ENCODE measurements at regions not wholly inside any gene's neighbourhood (a gene's known extent, or its start where the extent isn't known, plus 50 kb on each side); places are given as distances from the start of the nearest gene placed in this dataset.

DNA sequence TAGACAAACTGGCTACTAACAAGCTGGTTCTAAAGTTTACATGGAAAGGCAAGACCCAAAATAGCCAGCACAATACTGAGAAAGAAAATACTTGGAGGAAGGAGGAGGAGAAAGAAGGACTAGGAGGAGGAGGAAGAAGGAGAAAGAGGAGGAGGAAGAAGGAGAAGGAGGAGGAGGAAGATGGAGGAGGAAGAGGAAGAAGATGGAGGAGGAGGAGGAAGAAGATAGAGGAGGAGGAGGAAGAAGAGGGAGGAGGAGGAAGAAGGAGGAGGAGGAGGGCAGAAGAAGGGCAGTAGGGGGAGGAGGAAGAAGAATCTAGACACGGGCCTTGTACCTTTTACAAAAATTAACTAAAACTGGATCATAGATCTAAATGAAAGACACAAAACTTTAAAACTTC is 92.6 kb downstream of the METTL4 start:
- Histone ChIP-seq H3K9me3 (no peaks in the 10 kb centered on the region), H3K4me3 (no peak overlapping the region), H3K27ac (no peak overlapping the region), H3K4me1 (no peaks in the 10 kb centered on the region), H3K27me3 (no peaks in the 10 kb centered on the region), H3K36me3 (no peaks in the 10 kb centered on the region)
- intact Hi-C loops (cut with DNase I; ENCODE audit: low total_unique reads): no loop called here
- DNase-seq (ENCODE audit: low spot score in 2 of 2): no peak
- TF ChIP-seq POLR2AphosphoS5 (IDR thresholded peaks at IDR 0.05) (no peak), POLR2A (IDR thresholded peaks at IDR 0.05) (no peak)
- TF ChIP-seq, protein P1, sequence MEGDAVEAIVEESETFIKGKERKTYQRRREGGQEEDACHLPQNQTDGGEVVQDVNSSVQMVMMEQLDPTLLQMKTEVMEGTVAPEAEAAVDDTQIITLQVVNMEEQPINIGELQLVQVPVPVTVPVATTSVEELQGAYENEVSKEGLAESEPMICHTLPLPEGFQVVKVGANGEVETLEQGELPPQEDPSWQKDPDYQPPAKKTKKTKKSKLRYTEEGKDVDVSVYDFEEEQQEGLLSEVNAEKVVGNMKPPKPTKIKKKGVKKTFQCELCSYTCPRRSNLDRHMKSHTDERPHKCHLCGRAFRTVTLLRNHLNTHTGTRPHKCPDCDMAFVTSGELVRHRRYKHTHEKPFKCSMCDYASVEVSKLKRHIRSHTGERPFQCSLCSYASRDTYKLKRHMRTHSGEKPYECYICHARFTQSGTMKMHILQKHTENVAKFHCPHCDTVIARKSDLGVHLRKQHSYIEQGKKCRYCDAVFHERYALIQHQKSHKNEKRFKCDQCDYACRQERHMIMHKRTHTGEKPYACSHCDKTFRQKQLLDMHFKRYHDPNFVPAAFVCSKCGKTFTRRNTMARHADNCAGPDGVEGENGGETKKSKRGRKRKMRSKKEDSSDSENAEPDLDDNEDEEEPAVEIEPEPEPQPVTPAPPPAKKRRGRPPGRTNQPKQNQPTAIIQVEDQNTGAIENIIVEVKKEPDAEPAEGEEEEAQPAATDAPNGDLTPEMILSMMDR (IDR thresholded peaks at IDR 0.05): no peak

DNA sequence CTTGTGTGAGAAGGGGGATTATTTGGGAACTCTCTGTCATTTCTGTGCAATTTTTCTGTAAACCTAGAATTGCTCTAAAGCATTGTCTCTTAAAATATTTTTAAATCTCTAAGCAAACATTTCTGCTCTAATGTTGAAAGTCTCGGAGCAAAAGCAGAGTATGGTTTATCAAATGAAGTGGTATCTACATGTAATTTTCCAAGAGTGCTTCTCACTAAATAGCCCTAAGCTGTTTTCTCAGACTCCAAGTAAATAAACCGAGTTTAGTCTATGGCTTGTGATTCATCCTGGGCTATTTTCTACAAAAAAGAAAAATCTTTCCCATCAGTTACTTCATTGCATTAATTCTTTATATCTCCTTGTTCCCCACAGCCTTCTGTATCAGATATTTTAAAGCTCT is 90.8 kb downstream of the METTL4 start:
- H3K4me1 ChIP-seq: no peaks in the 10 kb centered on the region
- H3K27me3 ChIP-seq: no peaks in the 10 kb centered on the region
- H3K9me3 ChIP-seq: no peaks in the 10 kb centered on the region
- intact Hi-C loops (cut with DNase I; ENCODE audit: low total_unique reads): no loop called here
- no peak for DNase-seq (ENCODE audit: low spot score in 2 of 2)
- H3K36me3 ChIP-seq: no peaks in the 10 kb centered on the region
- no peak overlapping the region for H3K4me3 ChIP-seq
- TF ChIP-seq POLR2A (IDR thresholded peaks at IDR 0.05) (no peak), POLR2AphosphoS5 (IDR thresholded peaks at IDR 0.05) (no peak)
- TF ChIP-seq, protein P1 (IDR thresholded peaks at IDR 0.05): no peak
- no peak overlapping the region for H3K27ac ChIP-seq

DNA sequence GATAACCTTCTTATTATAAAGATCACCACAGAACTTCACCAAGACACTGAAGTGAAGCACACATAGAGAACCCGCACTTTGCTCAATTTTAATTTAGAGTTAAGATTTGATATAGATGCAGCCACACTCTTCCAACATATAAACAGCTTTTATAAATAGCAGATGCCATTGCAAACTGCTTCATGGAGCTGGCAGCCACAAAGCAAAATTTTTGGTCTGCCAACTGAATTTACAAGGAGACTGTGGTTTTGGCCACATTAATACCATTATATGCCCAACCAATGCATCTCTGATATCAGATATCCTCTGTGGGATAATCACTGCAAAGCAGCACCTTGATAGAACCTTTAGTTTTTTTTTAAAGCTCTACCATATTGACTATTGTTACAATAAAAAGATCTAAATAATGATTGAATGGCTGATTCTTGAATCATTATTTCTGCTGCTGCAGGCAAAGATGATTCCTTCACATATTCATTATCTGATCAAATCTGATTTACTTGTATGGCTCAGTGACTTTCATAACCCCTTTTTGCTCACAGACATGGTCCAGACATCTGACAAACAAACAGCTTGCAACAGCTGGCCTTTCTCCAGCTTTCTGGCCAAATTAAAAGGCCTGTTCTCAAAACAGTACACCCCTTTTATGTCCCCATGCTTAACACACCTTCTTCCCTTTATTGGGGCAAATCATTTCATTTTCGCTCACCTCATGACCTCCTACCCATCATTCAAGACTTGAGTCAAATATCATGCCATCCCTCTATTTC is 88.4 kb downstream of the METTL4 start:
- intact Hi-C loops (cut with DNase I; ENCODE audit: low total_unique reads): no loop called here
- H3K9me3 ChIP-seq: no peaks in the 10 kb centered on the region
- DNase-seq (ENCODE audit: low spot score in 2 of 2): no peak
- no peaks in the 10 kb centered on the region for H3K4me1 ChIP-seq
- H3K36me3 ChIP-seq: no peaks in the 10 kb centered on the region
- H3K4me3 ChIP-seq: no peak overlapping the region
- TF ChIP-seq POLR2AphosphoS5 (IDR thresholded peaks at IDR 0.05) (no peak), POLR2A (IDR thresholded peaks at IDR 0.05) (no peak)
- TF ChIP-seq, protein P1 (IDR thresholded peaks at IDR 0.05): no peak
- no peaks in the 10 kb centered on the region for H3K27me3 ChIP-seq
- H3K27ac ChIP-seq: no peak overlapping the region

DNA sequence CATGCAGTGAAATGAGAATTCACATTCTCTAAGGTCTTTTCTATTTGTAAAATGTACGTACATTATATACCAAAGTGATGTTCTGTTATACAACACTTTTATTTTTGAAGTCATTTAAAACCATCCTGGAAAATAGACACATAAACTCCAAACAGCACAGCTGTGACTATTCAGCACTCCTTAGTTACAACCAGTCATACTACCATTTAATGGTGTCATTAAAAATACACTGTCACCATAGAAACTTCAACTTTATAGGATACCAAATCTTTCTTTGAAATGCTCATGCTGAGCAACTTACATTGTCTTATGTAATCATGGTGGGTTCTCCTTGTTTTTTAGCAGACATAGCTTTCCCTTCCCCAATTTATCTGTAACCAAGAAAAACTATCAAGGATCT is 85.3 kb downstream of the METTL4 start:
- H3K27me3 ChIP-seq: no peaks in the 10 kb centered on the region
- H3K4me3 ChIP-seq: no peak overlapping the region
- no peak overlapping the region for H3K27ac ChIP-seq
- no peaks in the 10 kb centered on the region for H3K4me1 ChIP-seq
- no peaks in the 10 kb centered on the region for H3K36me3 ChIP-seq
- intact Hi-C loops (cut with DNase I; ENCODE audit: low total_unique reads): no loop called here
- no peak for DNase-seq (ENCODE audit: low spot score in 2 of 2)
- H3K9me3 ChIP-seq: no peaks in the 10 kb centered on the region
- no peak for TF ChIP-seq POLR2A (IDR thresholded peaks at IDR 0.05)
- TF ChIP-seq, protein P1 (IDR thresholded peaks at IDR 0.05): no peak
- TF ChIP-seq POLR2AphosphoS5 (IDR thresholded peaks at IDR 0.05): no peak

DNA sequence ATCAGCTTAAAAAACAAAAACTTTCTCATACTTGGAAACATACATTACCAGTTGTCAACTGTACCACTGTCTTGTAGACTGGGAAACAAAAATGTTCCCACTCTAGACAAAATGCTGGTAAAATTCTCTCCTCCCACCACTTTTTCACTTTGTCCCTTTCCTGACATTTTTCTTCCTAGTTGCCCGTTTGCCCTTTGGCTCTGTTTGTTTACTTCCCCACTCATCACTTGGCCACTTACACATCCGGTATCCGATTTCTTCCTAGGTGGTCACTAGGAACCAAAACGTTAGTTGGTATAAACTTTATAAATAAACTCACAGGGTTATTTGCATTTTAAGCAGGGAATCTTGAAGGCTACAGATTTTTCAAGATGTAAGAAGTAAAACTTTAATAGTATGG is 84.9 kb downstream of the METTL4 start:
- DNase-seq (ENCODE audit: low spot score in 2 of 2): no peak
- intact Hi-C loops (cut with DNase I; ENCODE audit: low total_unique reads): no loop called here
- Histone ChIP-seq H3K9me3 (no peaks in the 10 kb centered on the region), H3K27me3 (no peaks in the 10 kb centered on the region), H3K4me1 (no peaks in the 10 kb centered on the region), H3K4me3 (no peak overlapping the region), H3K36me3 (no peaks in the 10 kb centered on the region), H3K27ac (no peak overlapping the region)
- TF ChIP-seq, protein P1 (IDR thresholded peaks at IDR 0.05): no peak
- TF ChIP-seq POLR2AphosphoS5 (IDR thresholded peaks at IDR 0.05) (no peak), POLR2A (IDR thresholded peaks at IDR 0.05) (no peak)

All from breast epithelium (tissue), 4 donors.